SK-N-SH (cell line): ENCODE measurements at regions not wholly inside any gene's neighbourhood (a gene's known extent, or its start where the extent isn't known, plus 50 kb on each side); places are given as distances from the start of the nearest gene placed in this dataset.

Experiments used
- CTCF ChIA-PET: fragments of 300-600, 350-600 bp; formaldehyde crosslinking; extraction: SDS; loops from one replicate; lab custom pipeline; 2021; lab: Yijun Ruan, JAX
- POLR2A ChIA-PET: fragments of 350-600 bp; sonication (Branson Sonifier 250); formaldehyde crosslinking; extraction: SDS; loops from one replicate; lab custom pipeline; 2020; ENCODE audit warnings: antibody characterized with exemption, inconsistent platforms; lab: Yijun Ruan, JAX
- DNase-seq: peaks from one replicate; pipeline ENCODE4 v3.0.0; 2012
- H2AFZ ChIP-seq: fragments of 200-600 bp; sonication (generic); 2 replicates; pipeline ENCODE4 v1.8.1; 2016; ENCODE audit warnings: antibody characterized with exemption, mild to moderate bottlenecking, low read depth
- H3F3A ChIP-seq: fragments of 200-600 bp; sonication (generic); replicated peaks from 2 replicates; pipeline ENCODE3; 2016; ENCODE audit warnings: antibody characterized with exemption, mild to moderate bottlenecking; ENCODE audit not compliant: insufficient read depth
- H3K27ac ChIP-seq, 2 experiments: fragments of 200-500 bp in 1 of 2; fragments of 200-600 bp in 1 of 2; sonication (Bioruptor generic) in 1 of 2; sonication (generic), shearing (Covaris generic) in 1 of 2; 2 replicates each; pipeline versions ENCODE4 v1.5.1 to v1.6.1; 2014 to 2016; ENCODE audit warnings: low read depth in 2 of 2, inconsistent platforms in 1 of 2, low read length in 1 of 2, mild to moderate bottlenecking in 1 of 2, mixed read lengths in 1 of 2
- H3K27me3 ChIP-seq: fragments of 200-600 bp; sonication (generic), shearing (Covaris generic); 2 replicates; pipeline ENCODE4 v1.6.1; 2016; ENCODE audit warnings: mixed run types; ENCODE audit not compliant: insufficient read depth
- H3K36me3 ChIP-seq, 2 experiments: fragments of 200-500 bp in 1 of 2; fragments of 200-600 bp in 1 of 2; sonication (Bioruptor generic) in 1 of 2; sonication (generic) in 1 of 2; replicated peaks in 1 of 2; 2 replicates each; pipeline versions ENCODE3 to v1.5.1; 2014 to 2016; ENCODE audit warnings: low read length in 1 of 2, mild to moderate bottlenecking in 1 of 2; ENCODE audit not compliant: insufficient read depth in 2 of 2, control insufficient read depth in 1 of 2
- H3K4me1 ChIP-seq, 2 experiments: fragments of 200-500 bp in 1 of 2; fragments of 200-600 bp in 1 of 2; sonication (Bioruptor generic) in 1 of 2; sonication (generic), shearing (Covaris generic) in 1 of 2; 2 replicates each; pipeline versions ENCODE4 v1.5.1 to v1.6.1; 2014 to 2016; ENCODE audit warnings: low read depth in 1 of 2, low read length in 1 of 2, mixed run types in 1 of 2; ENCODE audit not compliant: insufficient read depth in 2 of 2, control insufficient read depth in 1 of 2
- H3K4me2 ChIP-seq: fragments of 200-600 bp; sonication (generic), shearing (Covaris generic); 2 replicates; pipeline ENCODE4 v1.6.1; 2017; ENCODE audit warnings: mixed run types
- H3K4me3 ChIP-seq, 2 experiments: fragments of 200-500 bp in 1 of 2; fragments of 200-600 bp in 1 of 2; sonication (Bioruptor generic) in 1 of 2; sonication (generic), shearing (Covaris generic) in 1 of 2; 2 replicates each; pipeline versions ENCODE4 v1.5.1 to v1.8.1; 2014 to 2016; ENCODE audit warnings: low read depth in 2 of 2, inconsistent platforms in 1 of 2, low read length in 1 of 2, mild to moderate bottlenecking in 1 of 2, mixed read lengths in 1 of 2, moderate library complexity in 1 of 2
- H3K79me2 ChIP-seq: fragments of 200-600 bp; sonication (generic); 2 replicates; pipeline ENCODE4 v1.8.1; 2017; ENCODE audit warnings: mild to moderate bottlenecking; ENCODE audit not compliant: insufficient read depth
- H3K9ac ChIP-seq: fragments of 200-600 bp; sonication (generic); 2 replicates; pipeline ENCODE4 v1.6.1; 2017; ENCODE audit warnings: mixed run types
- H3K9me2 ChIP-seq: fragments of 200-600 bp; sonication (generic); 2 replicates; pipeline ENCODE4 v1.6.1; 2017; ENCODE audit warnings: mixed run types
- H3K9me3 ChIP-seq: fragments of 200-600 bp; sonication (generic); 2 replicates; pipeline ENCODE4 v1.6.1; 2017; ENCODE audit warnings: mixed run types, mild to moderate bottlenecking, moderate library complexity
- H4K20me1 ChIP-seq: fragments of 200-600 bp; sonication (generic); 2 replicates; pipeline ENCODE4 v1.6.1; 2017; ENCODE audit warnings: mild to moderate bottlenecking, mixed run types; ENCODE audit not compliant: insufficient read depth
- EZH2phosphoT487 ChIP-seq: fragments of 200-600 bp; sonication (generic); IDR thresholded peaks from 2 replicates; pipeline ENCODE4 v1.6.1; 2017; ENCODE audit warnings: low read depth, mixed run types, mild to moderate bottlenecking, antibody characterized with exemption, moderate library complexity, borderline replicate concordance
- FOXM1 ChIP-seq: IDR thresholded peaks from 2 replicates; pipeline ENCODE4 v1.4.0; 2012; ENCODE audit warnings: low read depth, mild to moderate bottlenecking
- SIN3A ChIP-seq: IDR thresholded peaks from 2 replicates; pipeline ENCODE4 v1.6.1; 2012; ENCODE audit warnings: low read depth, mild to moderate bottlenecking, low read length, moderate library complexity, borderline replicate concordance
- TCF12 ChIP-seq: IDR thresholded peaks from 2 replicates; pipeline ENCODE4 v1.4.0; 2012
- TEAD4 ChIP-seq: IDR thresholded peaks from 2 replicates; pipeline ENCODE4 v1.4.0; 2012; ENCODE audit warnings: mild to moderate bottlenecking, borderline replicate concordance; ENCODE audit not compliant: insufficient read depth
- WGBS: methylation state at CpG from one replicate; pipeline ENCODE4 v1.1.6; 2017; ENCODE audit warnings: low lambda C conversion rate; 5-methylcytosine and 5-hydroxymethylcytosine counted together
- TF ChIP-seq, protein P1 (sequence below): IDR thresholded peaks from 2 replicates; pipeline ENCODE4 v1.4.0; 2012; ENCODE audit warnings: low read depth
- TF ChIP-seq, protein P2 (sequence below): IDR thresholded peaks from 2 replicates; pipeline ENCODE4 v1.6.1; 2012; ENCODE audit warnings: mild to moderate bottlenecking, low read depth, low read length, moderate library complexity

DNA sequence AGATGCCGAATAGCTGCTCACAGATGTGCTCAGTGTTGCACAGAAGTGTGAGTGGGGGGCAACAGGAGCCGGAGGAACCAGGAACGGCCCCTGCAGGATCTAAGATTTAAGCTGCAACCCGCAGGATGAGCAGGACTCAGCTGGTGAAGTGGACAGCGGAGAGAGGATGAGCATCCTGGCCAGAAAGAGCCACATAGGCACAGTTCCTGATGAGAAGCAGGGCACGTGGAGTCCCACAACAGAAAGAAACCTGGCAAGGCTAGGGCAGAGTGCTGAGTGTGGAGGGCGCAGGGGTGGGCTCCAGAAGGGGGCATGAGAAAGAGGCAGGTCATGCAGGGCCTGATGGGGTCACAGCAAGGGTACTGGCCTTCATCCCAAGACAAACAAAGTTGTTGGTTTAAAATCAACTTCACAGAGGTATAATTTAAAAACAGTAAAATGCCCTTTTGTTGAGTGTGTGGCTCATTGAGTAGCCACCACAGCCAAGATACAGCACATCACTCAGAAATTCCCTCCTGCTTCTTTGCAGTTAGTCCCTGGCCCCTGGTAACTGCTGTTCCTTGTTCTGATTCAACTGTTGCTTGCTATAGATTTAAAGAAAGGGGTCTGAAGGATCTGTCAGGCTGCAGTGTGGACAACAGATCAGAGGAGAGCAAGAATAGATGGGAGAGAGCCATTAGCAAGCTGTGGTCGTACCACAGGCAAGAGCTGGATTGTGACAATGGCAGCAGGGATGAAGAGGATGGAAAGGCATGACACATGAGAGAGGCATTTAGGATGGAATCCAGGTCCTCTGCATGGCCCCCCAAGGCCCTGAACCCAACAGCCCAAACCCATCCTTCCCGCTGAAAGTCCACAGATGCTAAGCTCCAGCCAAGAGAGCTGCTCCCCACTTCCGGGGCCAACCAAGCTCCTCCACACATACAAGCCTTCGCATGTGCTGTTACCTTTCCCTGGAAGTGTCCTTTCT lies 53.1 kb upstream of the OSBPL3 start:
- no peaks in the 10 kb centered on the region for H4K20me1 ChIP-seq
- 78% methylated on average over 11 of the region's 11 CpGs for WGBS
- CTCF ChIA-PET, result interaction anchor here (0.9 to 1.2 kb wide), 3 partner anchors 37 to 212 kb away, joined by 3 to 5 read pairs (median 4); no protein-coding TSS in a partner anchor
- peaks cover 6% of the 10 kb centered on the region for H3F3A ChIP-seq
- peaks cover 0 to 24% of the 10 kb centered on the region in 2 experiments; a peak in 2 of 4 replicates for H3K4me1 ChIP-seq
- H3K9me3 ChIP-seq, result peaks cover 9% of the 10 kb centered on the region; the same call in 1 of the 2 replicates
- peak overlapping the region in 1 of 2 experiments; percentile 10; a peak in 1 of 4 replicates for H3K27ac ChIP-seq
- no peak overlapping the region for H3K4me3 ChIP-seq
- no peaks in the 10 kb centered on the region for H3K9me2 ChIP-seq
- peak overlapping the region; percentile 44; the same call in 1 of the 2 replicates for H2AFZ ChIP-seq
- POLR2A ChIA-PET, result no interaction called here
- TF ChIP-seq TEAD4 (0 out of 2 replicates have a peak, but pooled peaks have one; percentile 17), SIN3A (no peak), TCF12 (peak; percentile 9; the same call in 1 of the 2 replicates), EZH2phosphoT487 (no peak), FOXM1 (no peak)
- TF ChIP-seq, protein P1, sequence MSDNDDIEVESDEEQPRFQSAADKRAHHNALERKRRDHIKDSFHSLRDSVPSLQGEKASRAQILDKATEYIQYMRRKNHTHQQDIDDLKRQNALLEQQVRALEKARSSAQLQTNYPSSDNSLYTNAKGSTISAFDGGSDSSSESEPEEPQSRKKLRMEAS, result 0 out of 2 replicates have a peak, but pooled peaks have one; percentile 22
- TF ChIP-seq, protein P2, sequence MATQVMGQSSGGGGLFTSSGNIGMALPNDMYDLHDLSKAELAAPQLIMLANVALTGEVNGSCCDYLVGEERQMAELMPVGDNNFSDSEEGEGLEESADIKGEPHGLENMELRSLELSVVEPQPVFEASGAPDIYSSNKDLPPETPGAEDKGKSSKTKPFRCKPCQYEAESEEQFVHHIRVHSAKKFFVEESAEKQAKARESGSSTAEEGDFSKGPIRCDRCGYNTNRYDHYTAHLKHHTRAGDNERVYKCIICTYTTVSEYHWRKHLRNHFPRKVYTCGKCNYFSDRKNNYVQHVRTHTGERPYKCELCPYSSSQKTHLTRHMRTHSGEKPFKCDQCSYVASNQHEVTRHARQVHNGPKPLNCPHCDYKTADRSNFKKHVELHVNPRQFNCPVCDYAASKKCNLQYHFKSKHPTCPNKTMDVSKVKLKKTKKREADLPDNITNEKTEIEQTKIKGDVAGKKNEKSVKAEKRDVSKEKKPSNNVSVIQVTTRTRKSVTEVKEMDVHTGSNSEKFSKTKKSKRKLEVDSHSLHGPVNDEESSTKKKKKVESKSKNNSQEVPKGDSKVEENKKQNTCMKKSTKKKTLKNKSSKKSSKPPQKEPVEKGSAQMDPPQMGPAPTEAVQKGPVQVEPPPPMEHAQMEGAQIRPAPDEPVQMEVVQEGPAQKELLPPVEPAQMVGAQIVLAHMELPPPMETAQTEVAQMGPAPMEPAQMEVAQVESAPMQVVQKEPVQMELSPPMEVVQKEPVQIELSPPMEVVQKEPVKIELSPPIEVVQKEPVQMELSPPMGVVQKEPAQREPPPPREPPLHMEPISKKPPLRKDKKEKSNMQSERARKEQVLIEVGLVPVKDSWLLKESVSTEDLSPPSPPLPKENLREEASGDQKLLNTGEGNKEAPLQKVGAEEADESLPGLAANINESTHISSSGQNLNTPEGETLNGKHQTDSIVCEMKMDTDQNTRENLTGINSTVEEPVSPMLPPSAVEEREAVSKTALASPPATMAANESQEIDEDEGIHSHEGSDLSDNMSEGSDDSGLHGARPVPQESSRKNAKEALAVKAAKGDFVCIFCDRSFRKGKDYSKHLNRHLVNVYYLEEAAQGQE, result peak; percentile 48; the same call in 1 of the 2 replicates
- TF ChIP-seq, all 33 proteins: peak for 4
- Histone ChIP-seq H3K79me2 (no peaks in the 10 kb centered on the region), H3K4me2 (peak overlapping the region; percentile 11; the same call in 1 of the 2 replicates), H3K36me3 (no peaks in the 10 kb centered on the region), H3K9ac (no peak overlapping the region), H3K27me3 (no peaks in the 10 kb centered on the region)
- no peak for DNase-seq

DNA sequence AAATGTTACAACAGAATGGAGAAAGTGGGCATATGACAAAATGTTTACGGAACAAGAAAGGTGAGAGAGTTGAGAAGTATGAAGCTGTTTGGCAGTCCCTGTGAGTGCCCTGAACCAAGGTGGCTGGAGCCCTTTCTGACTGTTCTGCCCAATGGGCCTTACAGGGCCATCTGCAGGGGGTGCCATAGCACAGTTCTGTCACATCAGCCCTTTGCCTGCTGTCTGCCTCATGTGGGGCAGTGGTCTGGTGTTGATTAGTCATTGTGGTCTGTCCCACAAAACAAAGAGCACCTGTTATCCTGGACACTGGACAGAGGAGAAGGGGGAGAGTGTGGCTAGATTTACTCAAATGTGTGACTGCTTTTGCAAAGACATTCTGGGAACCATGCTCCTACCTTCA lies 51.5 kb upstream of the OSBPL3 start:
- H3K9me2 ChIP-seq, result no peaks in the 10 kb centered on the region
- TF ChIP-seq TCF12, result peak; percentile 21; the same call in 1 of the 2 replicates
- TF ChIP-seq, protein P1, result no peak
- TF ChIP-seq, all 33 proteins: peak for 1
- Histone ChIP-seq H3K9ac (no peak overlapping the region), H3K4me3 (no peak overlapping the region), H3K36me3 (no peaks in the 10 kb centered on the region), H4K20me1 (no peaks in the 10 kb centered on the region), H2AFZ (no peak overlapping the region), H3K4me1 (peaks cover 0 to 26% of the 10 kb centered on the region in 2 experiments; a peak in 2 of 4 replicates), H3K9me3 (peaks cover 9% of the 10 kb centered on the region; the same call in 1 of the 2 replicates), H3K79me2 (no peaks in the 10 kb centered on the region), H3K27me3 (no peaks in the 10 kb centered on the region), H3K4me2 (no peak overlapping the region), H3K27ac (no peak overlapping the region), H3F3A (peaks cover 6% of the 10 kb centered on the region)
- WGBS, result 100% methylated on average over 1 of the region's 1 CpG
- CTCF ChIA-PET, result interaction anchor here (0.6 to 1.2 kb wide), 3 partner anchors 18 to 219 kb away, joined by 3 read pairs; no protein-coding TSS in a partner anchor
- POLR2A ChIA-PET, result no interaction called here
- no peak for DNase-seq
